DND-41 (cell line): ENCODE measurements at regions not wholly inside any gene's neighbourhood (a gene's known extent, or its start where the extent isn't known, plus 50 kb on each side); places are given as distances from the start of the nearest gene placed in this dataset.

Source experiments
- EZH2 ChIP-seq: IDR thresholded peaks from 3 replicates; pipeline ENCODE4 v1.6.1; 2012; ENCODE audit warnings: borderline replicate concordance, low read depth, mild to moderate bottlenecking, moderate library complexity, low read length, inconsistent platforms; ENCODE audit not compliant: severe bottlenecking
- TF ChIP-seq, protein P1 (sequence below): IDR thresholded peaks from 2 replicates; pipeline ENCODE4 v1.5.1; 2012; ENCODE audit warnings: borderline replicate concordance, low read length, moderate library complexity, mild to moderate bottlenecking; ENCODE audit not compliant: poor library complexity, severe bottlenecking; ENCODE audit errors: extremely low read depth

GRCh38 chr6:141321493-141322347 is 811.0 kb upstream of the GJE1 start:
- TF ChIP-seq, protein P1, sequence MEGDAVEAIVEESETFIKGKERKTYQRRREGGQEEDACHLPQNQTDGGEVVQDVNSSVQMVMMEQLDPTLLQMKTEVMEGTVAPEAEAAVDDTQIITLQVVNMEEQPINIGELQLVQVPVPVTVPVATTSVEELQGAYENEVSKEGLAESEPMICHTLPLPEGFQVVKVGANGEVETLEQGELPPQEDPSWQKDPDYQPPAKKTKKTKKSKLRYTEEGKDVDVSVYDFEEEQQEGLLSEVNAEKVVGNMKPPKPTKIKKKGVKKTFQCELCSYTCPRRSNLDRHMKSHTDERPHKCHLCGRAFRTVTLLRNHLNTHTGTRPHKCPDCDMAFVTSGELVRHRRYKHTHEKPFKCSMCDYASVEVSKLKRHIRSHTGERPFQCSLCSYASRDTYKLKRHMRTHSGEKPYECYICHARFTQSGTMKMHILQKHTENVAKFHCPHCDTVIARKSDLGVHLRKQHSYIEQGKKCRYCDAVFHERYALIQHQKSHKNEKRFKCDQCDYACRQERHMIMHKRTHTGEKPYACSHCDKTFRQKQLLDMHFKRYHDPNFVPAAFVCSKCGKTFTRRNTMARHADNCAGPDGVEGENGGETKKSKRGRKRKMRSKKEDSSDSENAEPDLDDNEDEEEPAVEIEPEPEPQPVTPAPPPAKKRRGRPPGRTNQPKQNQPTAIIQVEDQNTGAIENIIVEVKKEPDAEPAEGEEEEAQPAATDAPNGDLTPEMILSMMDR = no peak
- TF ChIP-seq EZH2 = no peak
